HL-60 (cell line): ENCODE measurements at regions not wholly inside any gene's neighbourhood (a gene's known extent, or its start where the extent isn't known, plus 50 kb on each side); places are given as distances from the start of the nearest gene placed in this dataset.

ENCODE experiments used
- DNase-seq, 2 experiments: peaks; one replicate each; pipeline ENCODE4 v3.0.0-alpha.2; 2010 to 2020; ENCODE audit warnings: low read depth in 1 of 2, low spot score in 1 of 2
- H3K27ac ChIP-seq: fragments of 250-450 bp; sonication (Bioruptor Pico); replicated peaks from 2 replicates; pipeline ENCODE4 v1.5.1; 2020; ENCODE audit warnings: mild to moderate bottlenecking, moderate library complexity
- H3K27me3 ChIP-seq: fragments of 250-450 bp; sonication (Bioruptor Pico); 2 replicates; pipeline ENCODE4 v1.5.1; 2021; ENCODE audit warnings: mild to moderate bottlenecking, moderate library complexity; ENCODE audit not compliant: insufficient read depth, poor library complexity, severe bottlenecking
- H3K4me3 ChIP-seq: replicated peaks from 2 replicates; pipeline ENCODE4 v1.5.1; 2011; ENCODE audit warnings: mild to moderate bottlenecking, control low read depth, low read length; ENCODE audit not compliant: insufficient read depth
- CTCF ChIP-seq: IDR thresholded peaks from one replicate; pipeline ENCODE4 v1.5.1; 2011; ENCODE audit warnings: low read length, control low read depth, inconsistent platforms; ENCODE audit not compliant: insufficient read depth
- GABPA ChIP-seq: IDR thresholded peaks from 2 replicates; pipeline ENCODE4 v1.6.1; 2012; ENCODE audit warnings: low read depth
- POLR2AphosphoS5 ChIP-seq: IDR thresholded peaks from 2 replicates; pipeline ENCODE4 v1.6.1; 2012; ENCODE audit warnings: low read depth
- REST ChIP-seq: IDR thresholded peaks from 2 replicates; pipeline ENCODE4 v1.6.1; 2012; ENCODE audit warnings: low read depth; ENCODE audit not compliant: insufficient replicate concordance
- SPI1 ChIP-seq: IDR thresholded peaks from 2 replicates; pipeline ENCODE4 v1.6.1; 2012; ENCODE audit warnings: low read depth, mild to moderate bottlenecking, borderline replicate concordance

- H3K27ac ChIP-seq, result no peak overlapping the region
- no peaks in the 10 kb centered on the region for H3K27me3 ChIP-seq
- TF ChIP-seq POLR2AphosphoS5 (no peak), GABPA (no peak), SPI1 (no peak), CTCF (no peak), REST (no peak)
- no peak for DNase-seq
- no peak overlapping the region for H3K4me3 ChIP-seq
Observed at GRCh38 chr6:145020114-145020513, 715.2 kb downstream of the EPM2A start.

GRCh38 chr6:145020543-145020942, 714.8 kb downstream of the EPM2A start:
- no peak overlapping the region for H3K27ac ChIP-seq
- DNase-seq, result no peak
- no peak for TF ChIP-seq REST
- TF ChIP-seq SPI1, result no peak
- no peak for TF ChIP-seq CTCF
- no peak overlapping the region for H3K4me3 ChIP-seq
- H3K27me3 ChIP-seq, result no peaks in the 10 kb centered on the region

- TF ChIP-seq REST (no peak), SPI1 (no peak), GABPA (no peak), POLR2AphosphoS5 (no peak), CTCF (no peak)
Observed at GRCh38 chr6:145022199-145022796, 713.0 kb downstream of the EPM2A start.

More at GRCh38 chr6:145022199-145022796, 713.0 kb downstream of the EPM2A start:
- Histone ChIP-seq H3K4me3 (no peak overlapping the region), H3K27me3 (no peaks in the 10 kb centered on the region), H3K27ac (no peak overlapping the region)
- DNase-seq, result no peak
